ENCODE measurements at regions not wholly inside any gene's neighbourhood (a gene's known extent, or its start where the extent isn't known, plus 50 kb on each side); places are given as distances from the start of the nearest gene placed in this dataset.
"Not testable (repeated sequence)": the region's sequence is repeated elsewhere in the genome, so short reads cannot be mapped to it uniquely, and the experiment has no call there.

GRCh38 chr16:33988012-33988411 lies 528.6 kb downstream of the TP53TG3F start:
- not testable (repeated sequence) for H3K4me3 ChIP-seq (ENCODE audit: low read depth, low read length); H2AFZ ChIP-seq (ENCODE audit: insufficient read depth, low read length, poor library complexity); H3K9me3 ChIP-seq (ENCODE audit: insufficient read depth, low read depth, low read length); H3K23ac ChIP-seq (ENCODE audit: low read length); H3K14ac ChIP-seq (ENCODE audit: low read length); H3K4me1 ChIP-seq (ENCODE audit: control insufficient read depth in 1 of 2, insufficient read depth in 2 of 2, low read length in 2 of 2); DNase-seq; H3K4ac ChIP-seq (ENCODE audit: low read depth, low read length); H3K79me2 ChIP-seq (ENCODE audit: control insufficient read depth, insufficient read depth, low read length, poor library complexity); H4K8ac ChIP-seq (ENCODE audit: low read depth, low read length); H3K79me1 ChIP-seq (ENCODE audit: low read length); H3K4me2 ChIP-seq (ENCODE audit: low read length); H4K12ac ChIP-seq (ENCODE audit: low read depth, low read length); H2BK5ac ChIP-seq (ENCODE audit: low read depth, low read length, poor library complexity); H2AK5ac ChIP-seq (ENCODE audit: low read length); H3K27ac ChIP-seq (ENCODE audit: low read depth, low read length); H3K18ac ChIP-seq (ENCODE audit: low read length); H2BK12ac ChIP-seq (ENCODE audit: low read length); H4K91ac ChIP-seq (ENCODE audit: low read depth, low read length); H2BK120ac ChIP-seq (ENCODE audit: insufficient read depth, low read length, poor library complexity); H3K36me3 ChIP-seq (ENCODE audit: control insufficient read depth in 1 of 2, insufficient read depth in 2 of 2, low read length in 2 of 2); H3K9ac ChIP-seq (ENCODE audit: low read length); H3K27me3 ChIP-seq (ENCODE audit: insufficient read depth, low read length)
- WGBS (ENCODE audit: extremely low coverage, insufficient coverage, insufficient read length) = no CpG with 5 or more reads among the region's 8 CpGs

DNA sequence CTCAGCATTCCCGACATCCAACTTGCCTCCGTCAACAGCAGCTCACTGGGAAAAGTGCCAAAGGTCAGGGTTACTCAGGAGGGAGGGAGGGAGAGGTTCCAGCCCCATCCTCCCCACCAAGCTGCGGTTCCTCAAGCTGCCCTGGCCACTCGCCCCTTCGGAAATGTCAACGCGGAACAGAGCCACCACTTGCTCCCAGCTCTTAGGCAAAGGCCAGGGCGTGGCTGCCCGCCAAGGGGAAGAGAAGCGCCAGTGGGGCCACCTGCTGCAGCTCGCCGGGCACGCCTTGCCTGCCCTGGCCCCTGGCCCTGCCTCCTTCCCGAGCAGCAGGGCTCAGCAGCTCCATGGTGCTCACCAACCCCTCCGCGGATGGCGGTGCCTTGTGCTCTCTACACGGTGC lies 531.1 kb downstream of the TP53TG3F start:
- not testable (repeated sequence) for H3K18ac ChIP-seq (ENCODE audit: low read length); H3K36me3 ChIP-seq (ENCODE audit: control insufficient read depth in 1 of 2, insufficient read depth in 2 of 2, low read length in 2 of 2); H3K27me3 ChIP-seq (ENCODE audit: insufficient read depth, low read length); H3K79me1 ChIP-seq (ENCODE audit: low read length); H3K4me1 ChIP-seq (ENCODE audit: control insufficient read depth in 1 of 2, insufficient read depth in 2 of 2, low read length in 2 of 2); H4K12ac ChIP-seq (ENCODE audit: low read depth, low read length); H3K79me2 ChIP-seq (ENCODE audit: control insufficient read depth, insufficient read depth, low read length, poor library complexity); H2BK12ac ChIP-seq (ENCODE audit: low read length); H3K23ac ChIP-seq (ENCODE audit: low read length); H3K14ac ChIP-seq (ENCODE audit: low read length); H3K4me2 ChIP-seq (ENCODE audit: low read length); H2AFZ ChIP-seq (ENCODE audit: insufficient read depth, low read length, poor library complexity); H3K9ac ChIP-seq (ENCODE audit: low read length); H2BK120ac ChIP-seq (ENCODE audit: insufficient read depth, low read length, poor library complexity); H2AK5ac ChIP-seq (ENCODE audit: low read length); H2BK5ac ChIP-seq (ENCODE audit: low read depth, low read length, poor library complexity); H4K91ac ChIP-seq (ENCODE audit: low read depth, low read length); H3K27ac ChIP-seq (ENCODE audit: low read depth, low read length); H3K9me3 ChIP-seq (ENCODE audit: insufficient read depth, low read depth, low read length); H3K4ac ChIP-seq (ENCODE audit: low read depth, low read length); H3K4me3 ChIP-seq (ENCODE audit: low read depth, low read length); H4K8ac ChIP-seq (ENCODE audit: low read depth, low read length); DNase-seq
- no CpG with 5 or more reads among the region's 18 CpGs for WGBS (ENCODE audit: extremely low coverage, insufficient coverage, insufficient read length)

GRCh38 chr16:33992513-33993177 lies 533.2 kb downstream of the TP53TG3F start:
- not testable (repeated sequence) for H3K27ac ChIP-seq (ENCODE audit: low read depth, low read length); H3K79me2 ChIP-seq (ENCODE audit: control insufficient read depth, insufficient read depth, low read length, poor library complexity); H3K4me3 ChIP-seq (ENCODE audit: low read depth, low read length); H3K14ac ChIP-seq (ENCODE audit: low read length); H4K12ac ChIP-seq (ENCODE audit: low read depth, low read length); H4K91ac ChIP-seq (ENCODE audit: low read depth, low read length); H2BK5ac ChIP-seq (ENCODE audit: low read depth, low read length, poor library complexity); H3K4ac ChIP-seq (ENCODE audit: low read depth, low read length); H3K36me3 ChIP-seq (ENCODE audit: control insufficient read depth in 1 of 2, insufficient read depth in 2 of 2, low read length in 2 of 2); H3K18ac ChIP-seq (ENCODE audit: low read length); H2AFZ ChIP-seq (ENCODE audit: insufficient read depth, low read length, poor library complexity); H3K79me1 ChIP-seq (ENCODE audit: low read length); DNase-seq; H3K23ac ChIP-seq (ENCODE audit: low read length); H3K4me1 ChIP-seq (ENCODE audit: control insufficient read depth in 1 of 2, insufficient read depth in 2 of 2, low read length in 2 of 2); H3K27me3 ChIP-seq (ENCODE audit: insufficient read depth, low read length); H4K8ac ChIP-seq (ENCODE audit: low read depth, low read length); H3K4me2 ChIP-seq (ENCODE audit: low read length); H3K9ac ChIP-seq (ENCODE audit: low read length); H3K9me3 ChIP-seq (ENCODE audit: insufficient read depth, low read depth, low read length); H2BK12ac ChIP-seq (ENCODE audit: low read length); H2AK5ac ChIP-seq (ENCODE audit: low read length); H2BK120ac ChIP-seq (ENCODE audit: insufficient read depth, low read length, poor library complexity)
- no CpG with 5 or more reads among the region's 11 CpGs for WGBS (ENCODE audit: extremely low coverage, insufficient coverage, insufficient read length)

GRCh38 chr16:33994207-33994606 lies 534.8 kb downstream of the TP53TG3F start:
- H4K8ac ChIP-seq (ENCODE audit: low read depth, low read length); H3K4me3 ChIP-seq (ENCODE audit: low read depth, low read length); H4K91ac ChIP-seq (ENCODE audit: low read depth, low read length); H2AFZ ChIP-seq (ENCODE audit: insufficient read depth, low read length, poor library complexity); H2BK12ac ChIP-seq (ENCODE audit: low read length); H3K4me2 ChIP-seq (ENCODE audit: low read length); H3K27ac ChIP-seq (ENCODE audit: low read depth, low read length); H4K12ac ChIP-seq (ENCODE audit: low read depth, low read length); H3K14ac ChIP-seq (ENCODE audit: low read length); H3K79me1 ChIP-seq (ENCODE audit: low read length); H2BK120ac ChIP-seq (ENCODE audit: insufficient read depth, low read length, poor library complexity); H2BK5ac ChIP-seq (ENCODE audit: low read depth, low read length, poor library complexity); H3K4ac ChIP-seq (ENCODE audit: low read depth, low read length); H3K79me2 ChIP-seq (ENCODE audit: control insufficient read depth, insufficient read depth, low read length, poor library complexity); H3K27me3 ChIP-seq (ENCODE audit: insufficient read depth, low read length); H3K9me3 ChIP-seq (ENCODE audit: insufficient read depth, low read depth, low read length); H2AK5ac ChIP-seq (ENCODE audit: low read length); DNase-seq; H3K18ac ChIP-seq (ENCODE audit: low read length); H3K36me3 ChIP-seq (ENCODE audit: control insufficient read depth in 1 of 2, insufficient read depth in 2 of 2, low read length in 2 of 2); H3K23ac ChIP-seq (ENCODE audit: low read length); H3K9ac ChIP-seq (ENCODE audit: low read length); H3K4me1 ChIP-seq (ENCODE audit: control insufficient read depth in 1 of 2, insufficient read depth in 2 of 2, low read length in 2 of 2): not testable (repeated sequence)
- WGBS (ENCODE audit: extremely low coverage, insufficient coverage, insufficient read length) = no CpG with 5 or more reads among the region's 12 CpGs

Data from trophoblast cell (in vitro differentiated cells and primary cell).